ENCODE measurements at regions not wholly inside any gene's neighbourhood (a gene's known extent, or its start where the extent isn't known, plus 50 kb on each side); places are given as distances from the start of the nearest gene placed in this dataset.

- no CpG with 5 or more reads among the region's 4 CpGs for WGBS (ENCODE audit: insufficient coverage)
- no peak overlapping the region for H3K4me3 Mint-ChIP-seq
- intact Hi-C loops (cut with micrococcal nuclease) = no loop called here
These were observed 207.7 kb upstream of the CRIM1 start for GRCh38 chr2:36147670-36148390.

GRCh38 chr2:36146765-36147164 lies 208.8 kb upstream of the CRIM1 start:
- Mint-ChIP-seq H3K4me1 (no peaks in the 10 kb centered on the region), H3K36me3 (no peaks in the 10 kb centered on the region), H3K9me3 (peaks cover 0 to 3% (median 0%) of the 10 kb centered on the region in 7 donors), H3K27ac (no peak overlapping the region), H3K4me3 (no peak overlapping the region), H3K27me3 (ENCODE audit: low read depth in 3 of 3) (no peaks in the 10 kb centered on the region)
- no peak for TF ChIP-seq CTCF (IDR thresholded peaks at IDR 0.05)
- Histone ChIP-seq H3K36me3 (replicated peaks in 1 of 2; ENCODE audit: control insufficient read depth in 1 of 2, insufficient read depth in 2 of 2, low read length in 2 of 2) (no peaks in the 10 kb centered on the region), H3K27ac (ENCODE audit: low read depth in 1 of 2, low read length in 2 of 2) (no peak overlapping the region), H3K9ac (ENCODE audit: insufficient read depth, low read length, poor library complexity, severe bottlenecking) (no peak overlapping the region), H3K4me3 (replicated peaks in 1 of 3; ENCODE audit: low read depth in 2 of 3, low read length in 3 of 3) (no peak overlapping the region), H3K9me3 (replicated peaks in 1 of 2; ENCODE audit: control insufficient read depth in 1 of 2, insufficient read depth in 1 of 2, low read length in 2 of 2) (no peaks in the 10 kb centered on the region), H3K4me1 (ENCODE audit: control insufficient read depth in 1 of 2, insufficient read depth in 2 of 2, low read length in 2 of 2) (no peaks in the 10 kb centered on the region), H2AFZ (ENCODE audit: insufficient read depth, low read depth, low read length, poor library complexity, severe bottlenecking) (no peak overlapping the region), H3K4me2 (replicated peaks; ENCODE audit: extremely low read depth, low read length, poor library complexity, severe bottlenecking) (no peak overlapping the region), H3K27me3 (ENCODE audit: control insufficient read depth in 2 of 2, insufficient read depth in 2 of 2, low read length in 2 of 2) (no peaks in the 10 kb centered on the region), H4K20me1 (ENCODE audit: insufficient read depth, low read length) (no peaks in the 10 kb centered on the region), H3K79me2 (ENCODE audit: insufficient read depth, low read length) (no peaks in the 10 kb centered on the region)
- intact Hi-C loops (cut with micrococcal nuclease) = no loop called here
- DNase-seq = no peak
- 73% methylated on average over 3 of the region's 5 CpGs for WGBS (ENCODE audit: insufficient coverage)

More at GRCh38 chr2:36147670-36148390, 207.7 kb upstream of the CRIM1 start:
- no peak for TF ChIP-seq CTCF (IDR thresholded peaks at IDR 0.05)
- no peak for DNase-seq
- Histone ChIP-seq H3K4me1 (ENCODE audit: control insufficient read depth in 1 of 2, insufficient read depth in 2 of 2, low read length in 2 of 2) (no peaks in the 10 kb centered on the region), H4K20me1 (ENCODE audit: insufficient read depth, low read length) (no peaks in the 10 kb centered on the region), H3K4me2 (replicated peaks; ENCODE audit: extremely low read depth, low read length, poor library complexity, severe bottlenecking) (no peak overlapping the region), H3K27ac (ENCODE audit: low read depth in 1 of 2, low read length in 2 of 2) (no peak overlapping the region), H3K27me3 (ENCODE audit: control insufficient read depth in 2 of 2, insufficient read depth in 2 of 2, low read length in 2 of 2) (no peaks in the 10 kb centered on the region), H3K9ac (ENCODE audit: insufficient read depth, low read length, poor library complexity, severe bottlenecking) (no peak overlapping the region), H3K79me2 (ENCODE audit: insufficient read depth, low read length) (no peaks in the 10 kb centered on the region), H3K4me3 (replicated peaks in 1 of 3; ENCODE audit: low read depth in 2 of 3, low read length in 3 of 3) (no peak overlapping the region), H2AFZ (ENCODE audit: insufficient read depth, low read depth, low read length, poor library complexity, severe bottlenecking) (no peak overlapping the region), H3K36me3 (replicated peaks in 1 of 2; ENCODE audit: control insufficient read depth in 1 of 2, insufficient read depth in 2 of 2, low read length in 2 of 2) (no peaks in the 10 kb centered on the region), H3K9me3 (replicated peaks in 1 of 2; ENCODE audit: control insufficient read depth in 1 of 2, insufficient read depth in 1 of 2, low read length in 2 of 2) (no peaks in the 10 kb centered on the region)
- no peak overlapping the region for H3K27ac Mint-ChIP-seq
- no peaks in the 10 kb centered on the region for H3K4me1 Mint-ChIP-seq
- H3K9me3 Mint-ChIP-seq = peaks cover 0 to 2% (median 0%) of the 10 kb centered on the region in 7 donors
- no peaks in the 10 kb centered on the region for H3K36me3 Mint-ChIP-seq
- no peaks in the 10 kb centered on the region for H3K27me3 Mint-ChIP-seq (ENCODE audit: low read depth in 3 of 3)

Measured in CD14-positive monocyte (primary cell).